IPS-18c (cell line): ENCODE measurements at regions not wholly inside any gene's neighbourhood (a gene's known extent, or its start where the extent isn't known, plus 50 kb on each side); places are given as distances from the start of the nearest gene placed in this dataset.
"Not testable (repeated sequence)": the region's sequence is repeated elsewhere in the genome, so short reads cannot be mapped to it uniquely, and the experiment has no call there.

ENCODE experiments used
- H3K4me3 ChIP-seq: 2 replicates; pipeline ENCODE4 v1.7.0; 2013; ENCODE audit warnings: low read depth, mild to moderate bottlenecking, low read length, moderate library complexity; ENCODE audit not compliant: insufficient read depth
- H3K9me3 ChIP-seq: one replicate; pipeline ENCODE4 v1.6.1; 2013; ENCODE audit warnings: mild to moderate bottlenecking, low read length, moderate library complexity; ENCODE audit not compliant: control insufficient read depth, insufficient read depth

GRCh38 chr10:9510626-9511025 lies 1456.1 kb downstream of the GATA3 start:
- no peak overlapping the region for H3K4me3 ChIP-seq
- H3K9me3 ChIP-seq, result no peaks in the 10 kb centered on the region

GRCh38 chr10:9515922-9516321 lies 1461.4 kb downstream of the GATA3 start:
- Histone ChIP-seq H3K9me3 (peaks cover 5% of the 10 kb centered on the region), H3K4me3 (no peak overlapping the region)

- no peak overlapping the region for H3K4me3 ChIP-seq
These were observed 1481.3 kb downstream of the GATA3 start for GRCh38 chr10:9535744-9536143.

GRCh38 chr10:9545073-9545472 lies 1472.6 kb upstream of the CELF2 start:
- H3K9me3 ChIP-seq, result no peaks in the 10 kb centered on the region
- no peak overlapping the region for H3K4me3 ChIP-seq

More at GRCh38 chr10:9535744-9536143, 1481.3 kb downstream of the GATA3 start:
- no peaks in the 10 kb centered on the region for H3K9me3 ChIP-seq

- Histone ChIP-seq H3K4me3 (no peak overlapping the region), H3K9me3 (no peaks in the 10 kb centered on the region)
These were observed 1469.5 kb upstream of the CELF2 start for GRCh38 chr10:9547936-9548904.

GRCh38 chr10:9550810-9551209 lies 1466.9 kb upstream of the CELF2 start:
- Histone ChIP-seq H3K4me3 (no peak overlapping the region), H3K9me3 (no peaks in the 10 kb centered on the region)

- no peaks in the 10 kb centered on the region for H3K9me3 ChIP-seq
- H3K4me3 ChIP-seq, result no peak overlapping the region
These were observed 1463.4 kb upstream of the CELF2 start for GRCh38 chr10:9554321-9554720.

- Histone ChIP-seq H3K4me3 (no peak overlapping the region), H3K9me3 (no peaks in the 10 kb centered on the region)
These were observed 1456.7 kb upstream of the CELF2 start for GRCh38 chr10:9560976-9561375.

GRCh38 chr10:9561821-9562505 lies 1455.7 kb upstream of the CELF2 start:
- Histone ChIP-seq H3K4me3 (no peak overlapping the region), H3K9me3 (no peaks in the 10 kb centered on the region)

- Histone ChIP-seq H3K9me3 (no peaks in the 10 kb centered on the region), H3K4me3 (no peak overlapping the region)
These were observed 1439.9 kb upstream of the CELF2 start for GRCh38 chr10:9577746-9578145.

- Histone ChIP-seq H3K9me3 (no peaks in the 10 kb centered on the region), H3K4me3 (no peak overlapping the region)
These were observed 1438.5 kb upstream of the CELF2 start for GRCh38 chr10:9579110-9579705.

GRCh38 chr10:9582803-9583202 lies 1434.9 kb upstream of the CELF2 start:
- H3K9me3 ChIP-seq, H3K4me3 ChIP-seq: not testable (repeated sequence)

- H3K9me3 ChIP-seq, result no peaks in the 10 kb centered on the region
These were observed 1421.2 kb upstream of the CELF2 start for GRCh38 chr10:9596368-9596920.

GRCh38 chr10:9602998-9603397 lies 1414.7 kb upstream of the CELF2 start:
- Histone ChIP-seq H3K9me3 (no peaks in the 10 kb centered on the region), H3K4me3 (no peak overlapping the region)

More at GRCh38 chr10:9596368-9596920, 1421.2 kb upstream of the CELF2 start:
- no peak overlapping the region for H3K4me3 ChIP-seq

- Histone ChIP-seq H3K9me3 (no peaks in the 10 kb centered on the region), H3K4me3 (no peak overlapping the region)
These were observed 1413.7 kb upstream of the CELF2 start for GRCh38 chr10:9603972-9604371.

- no peaks in the 10 kb centered on the region for H3K9me3 ChIP-seq
- H3K4me3 ChIP-seq, result no peak overlapping the region; the same call in 1 of the 2 replicates
These were observed 1412.4 kb upstream of the CELF2 start for GRCh38 chr10:9605231-9605630.

GRCh38 chr10:9608602-9609001 lies 1409.1 kb upstream of the CELF2 start:
- H3K9me3 ChIP-seq, result no peaks in the 10 kb centered on the region
- H3K4me3 ChIP-seq, result no peak overlapping the region
